ENCODE measurements at regions not wholly inside any gene's neighbourhood (a gene's known extent, or its start where the extent isn't known, plus 50 kb on each side); places are given as distances from the start of the nearest gene placed in this dataset.
"Not testable (repeated sequence)": the region's sequence is repeated elsewhere in the genome, so short reads cannot be mapped to it uniquely, and the experiment has no call there.

DNA sequence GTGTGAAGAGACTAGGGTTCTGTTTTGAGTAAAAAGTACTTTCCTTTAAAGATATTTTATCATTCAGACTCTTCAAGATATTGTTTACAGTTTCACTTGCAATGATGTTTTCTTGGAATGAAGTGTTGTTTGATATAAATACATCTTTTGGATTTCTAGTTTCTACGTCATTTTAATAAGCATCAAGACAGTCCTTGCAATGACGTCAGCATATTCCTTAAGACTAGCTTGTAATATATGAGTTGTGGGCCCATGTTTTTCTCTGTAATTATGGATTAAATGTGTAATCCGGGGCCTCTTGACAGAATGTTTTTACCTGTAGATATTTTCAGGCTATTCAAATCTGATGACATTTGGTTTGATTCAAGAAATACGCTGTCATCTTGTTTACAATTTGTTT is 66.1 kb downstream of the RBMX2 start:
- DNase-seq = no peak

DNA sequence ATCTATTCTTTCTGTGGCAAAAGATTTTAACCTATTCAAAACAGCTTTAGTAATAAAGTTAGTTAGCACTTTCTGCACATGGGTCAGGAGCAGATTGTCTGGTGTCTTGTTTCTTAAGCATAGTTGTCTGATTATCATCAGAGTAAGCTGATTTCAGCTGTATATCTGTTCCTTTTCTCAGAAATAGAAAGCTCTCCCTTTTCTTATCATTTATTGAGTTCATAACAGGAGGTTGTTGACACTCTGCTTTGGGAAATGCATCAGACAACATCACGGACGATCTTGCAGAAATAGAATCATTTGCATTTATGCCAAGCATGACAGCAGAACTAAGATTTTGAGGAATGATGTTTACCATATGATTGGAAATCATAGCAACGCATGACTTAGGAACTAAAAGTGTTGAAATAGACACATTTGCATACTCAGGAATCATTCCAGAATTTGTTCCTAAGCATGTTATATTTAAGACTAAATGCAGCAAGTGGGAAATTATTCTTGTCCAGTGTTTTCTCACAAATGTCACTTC is 66.7 kb downstream of the RBMX2 start:
- DNase-seq = no peak

DNA sequence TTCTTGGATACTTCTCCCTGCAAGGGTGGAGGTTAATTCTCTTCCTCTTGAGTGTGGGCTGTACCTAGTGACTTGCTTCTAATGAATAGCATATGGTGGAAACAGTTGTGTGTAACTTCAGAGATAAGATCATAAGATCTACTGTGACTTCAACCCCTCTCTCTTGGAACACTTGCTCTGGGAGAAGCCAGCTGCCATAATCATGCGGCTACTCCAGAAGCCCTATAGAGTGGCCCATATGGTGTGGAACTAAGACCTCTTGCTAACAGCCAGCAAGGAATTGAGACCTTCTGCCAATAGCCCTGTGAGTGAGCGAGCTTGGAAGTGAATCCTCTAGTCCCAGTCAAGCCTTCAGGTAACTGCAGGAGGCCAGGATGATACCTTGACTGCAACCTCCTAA is 81.1 kb downstream of the RBMX2 start:
- DNase-seq = no peak

DNA sequence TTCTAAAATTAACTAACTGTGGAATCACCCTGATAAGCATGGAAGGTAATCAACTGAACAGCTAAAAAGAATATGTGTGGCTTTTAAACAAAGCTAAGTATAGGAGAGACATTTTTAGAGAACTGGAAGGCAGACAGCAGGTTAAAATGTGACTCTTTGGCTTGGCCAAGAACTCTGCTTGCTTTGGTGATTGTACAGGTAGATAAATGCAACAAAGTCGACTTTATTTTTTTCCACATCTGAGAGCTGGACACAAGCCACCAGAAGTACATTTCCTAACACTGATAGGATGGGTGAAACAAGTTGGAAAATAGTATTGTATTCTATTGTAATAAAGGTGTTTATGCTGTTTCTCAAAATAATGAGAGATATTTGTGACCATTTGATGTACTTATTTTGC is 84.1 kb downstream of the RBMX2 start:
- DNase-seq = no peak

DNA sequence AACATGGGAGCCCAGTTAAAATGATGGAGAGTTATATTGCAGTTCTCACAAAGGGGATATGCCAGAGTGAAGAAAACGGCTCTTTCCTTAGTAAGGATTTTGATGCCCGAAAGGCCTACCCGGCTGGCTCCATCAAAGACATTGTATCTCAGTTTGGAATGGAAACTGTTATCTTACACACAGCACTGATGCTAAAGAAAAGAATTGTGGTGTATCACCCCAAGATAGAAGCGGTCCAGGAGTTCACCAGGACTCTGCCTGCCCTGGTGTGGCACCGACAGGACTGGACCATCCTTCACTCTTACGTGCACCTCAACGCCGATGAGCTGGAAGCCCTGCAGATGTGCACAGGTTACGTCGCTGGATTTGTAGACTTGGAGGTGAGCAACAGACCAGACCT is 93.7 kb downstream of the RBMX2 start:
- DNase-seq = not testable (repeated sequence)

DNA sequence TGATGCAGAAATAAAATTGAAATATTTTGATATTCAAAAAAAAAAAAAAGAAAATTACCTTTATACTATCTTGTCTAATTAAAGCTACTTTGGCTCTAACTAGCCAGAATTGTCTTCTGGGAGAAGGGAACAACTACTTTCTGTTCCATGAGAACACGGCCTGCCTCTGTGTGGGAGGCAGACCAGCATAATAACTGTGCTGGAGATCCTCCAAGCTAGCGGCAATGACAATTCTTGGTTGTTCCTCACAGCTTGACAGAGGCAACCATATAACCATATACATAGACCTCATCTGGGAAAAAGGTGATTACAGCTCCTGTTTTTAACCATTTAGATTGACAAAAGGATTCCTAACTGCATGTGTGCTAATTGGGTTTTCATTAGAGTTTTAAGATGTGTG is 95.7 kb downstream of the RBMX2 start:
- no peak for DNase-seq

DNA sequence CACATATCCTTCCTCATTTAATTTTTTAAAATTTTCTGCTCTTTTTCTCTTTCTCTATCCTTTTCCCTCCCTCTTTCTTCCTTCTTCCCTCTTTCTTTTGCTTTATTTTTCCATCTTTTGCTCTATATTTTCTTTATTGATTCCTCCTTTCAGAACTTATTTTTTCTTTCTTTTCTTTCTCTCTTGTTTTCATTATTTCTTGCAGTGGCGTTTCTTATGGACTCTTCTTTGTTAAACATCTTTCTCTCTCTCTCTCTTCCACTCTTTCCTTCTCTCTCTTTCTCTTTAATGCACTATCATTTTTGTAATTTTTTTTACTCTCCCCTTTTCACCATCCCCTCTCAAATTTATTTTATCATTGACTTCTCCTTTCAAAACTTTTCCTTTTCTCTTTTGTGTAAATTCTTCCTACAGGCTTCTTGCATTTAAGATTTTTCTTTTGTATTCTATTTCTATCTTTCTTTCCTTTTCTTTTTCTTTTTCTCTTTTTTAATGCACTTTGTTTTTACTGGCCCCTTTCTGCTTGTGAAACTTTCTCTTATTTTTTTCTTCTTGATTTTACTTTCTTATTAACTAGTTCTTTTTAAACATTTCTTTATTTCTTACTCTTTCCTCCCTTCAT is 97.0 kb downstream of the RBMX2 start:
- no peak for DNase-seq

DNA sequence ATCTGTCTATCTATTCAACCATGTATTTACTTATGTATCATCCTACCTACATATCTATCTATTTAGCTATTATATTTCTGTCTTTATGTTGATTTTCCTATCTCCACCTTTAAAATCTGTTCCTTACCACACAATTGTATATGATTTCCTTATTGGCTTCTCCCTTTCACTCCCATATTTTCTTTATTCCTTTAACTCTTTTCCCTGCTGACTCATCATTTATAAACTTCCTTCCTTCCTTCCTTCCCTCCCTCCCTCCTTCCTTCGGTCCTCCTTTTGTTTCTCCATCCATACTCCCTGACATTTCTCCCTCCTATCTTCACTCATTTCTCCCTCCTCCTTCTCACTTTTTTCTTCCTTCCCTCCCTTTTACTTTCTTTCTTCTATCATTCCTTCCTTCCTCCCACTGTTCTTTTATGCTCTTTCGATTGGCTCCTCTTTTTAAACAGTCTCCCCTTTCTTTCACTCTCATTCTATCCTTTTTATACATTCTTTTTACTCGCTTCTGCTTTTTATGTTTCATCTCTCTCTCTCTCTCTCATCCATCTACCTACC is 100.3 kb downstream of the RBMX2 start:
- DNase-seq = no peak

DNA sequence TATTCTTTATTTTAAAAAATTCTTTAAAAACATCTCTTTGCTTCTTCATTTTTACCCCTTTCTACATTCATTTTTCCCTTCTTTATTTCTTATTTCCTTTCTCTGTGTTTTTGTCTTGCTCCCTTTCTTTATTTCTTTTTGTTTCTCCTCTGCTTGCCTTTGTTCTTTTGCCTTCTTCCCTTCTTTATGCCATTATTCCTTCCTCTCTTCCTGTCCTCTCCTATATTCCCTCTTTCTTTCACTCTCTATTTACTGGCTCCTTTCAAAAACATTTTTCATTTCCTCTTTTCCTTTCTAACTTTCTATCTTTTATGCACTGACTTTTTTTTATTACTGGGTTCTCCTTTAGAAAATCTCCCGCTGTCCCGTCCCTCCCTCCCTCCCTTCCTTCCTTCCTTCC is 102.2 kb downstream of the RBMX2 start:
- DNase-seq = no peak

DNA sequence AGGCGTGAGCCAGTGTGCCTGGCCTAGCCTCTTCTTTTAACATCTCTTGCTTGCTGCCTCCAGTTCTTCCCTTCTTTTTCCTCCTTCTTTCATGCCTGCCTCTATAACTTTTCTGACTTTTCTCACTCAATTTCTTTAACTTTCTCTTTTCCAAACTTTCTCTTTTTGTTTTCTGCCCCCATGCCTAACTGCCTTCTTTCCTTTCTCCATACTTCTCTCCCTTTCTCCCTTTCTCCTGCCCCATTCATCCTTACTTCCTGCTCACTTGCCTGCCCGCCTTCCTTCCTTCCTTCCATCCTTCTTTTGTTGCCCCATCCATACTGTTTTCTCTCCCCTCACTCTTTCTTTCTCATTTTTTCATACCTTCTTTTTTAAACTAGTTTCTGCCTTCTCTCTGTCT is 105.2 kb downstream of the RBMX2 start:
- DNase-seq = no peak

DNA sequence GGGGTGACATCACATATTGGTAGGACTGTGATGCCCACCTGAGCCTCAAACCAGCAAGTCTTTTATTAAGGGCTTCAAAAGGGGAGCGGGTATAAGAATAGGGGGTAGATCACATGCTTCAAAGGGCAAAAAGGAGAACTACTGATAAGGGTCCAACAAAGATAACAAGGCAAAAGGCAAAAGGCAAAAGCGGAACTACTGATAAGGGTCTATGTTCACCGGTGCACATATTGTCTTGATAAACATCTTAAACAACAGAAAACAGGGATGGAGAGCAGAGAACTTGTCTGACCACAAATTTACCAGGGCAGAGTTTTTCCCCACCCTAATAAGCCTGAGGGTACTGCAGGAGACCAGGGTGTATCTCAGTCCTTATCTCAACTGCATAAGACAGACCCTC is 110.7 kb downstream of the RBMX2 start:
- DNase-seq = not testable (repeated sequence)

DNA sequence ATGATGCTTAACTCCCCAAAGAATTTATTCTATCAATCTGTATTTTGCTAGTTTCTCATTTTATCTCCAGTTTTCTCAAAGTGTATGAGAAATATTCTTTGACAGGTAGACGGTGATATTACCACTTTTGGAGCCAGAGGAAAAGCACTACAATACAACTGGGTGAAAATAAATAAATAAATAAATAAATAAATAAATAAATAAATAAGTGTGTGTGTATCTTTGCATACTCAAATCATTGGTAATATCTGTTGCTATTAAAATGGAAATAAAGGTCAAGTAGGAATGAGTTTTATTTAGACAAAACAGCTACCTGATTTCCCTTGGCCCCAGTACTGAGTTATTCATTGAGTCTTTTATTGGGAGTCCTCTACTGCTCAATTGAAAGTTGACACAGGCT is 114.3 kb downstream of the RBMX2 start:
- no peak for DNase-seq

DNA sequence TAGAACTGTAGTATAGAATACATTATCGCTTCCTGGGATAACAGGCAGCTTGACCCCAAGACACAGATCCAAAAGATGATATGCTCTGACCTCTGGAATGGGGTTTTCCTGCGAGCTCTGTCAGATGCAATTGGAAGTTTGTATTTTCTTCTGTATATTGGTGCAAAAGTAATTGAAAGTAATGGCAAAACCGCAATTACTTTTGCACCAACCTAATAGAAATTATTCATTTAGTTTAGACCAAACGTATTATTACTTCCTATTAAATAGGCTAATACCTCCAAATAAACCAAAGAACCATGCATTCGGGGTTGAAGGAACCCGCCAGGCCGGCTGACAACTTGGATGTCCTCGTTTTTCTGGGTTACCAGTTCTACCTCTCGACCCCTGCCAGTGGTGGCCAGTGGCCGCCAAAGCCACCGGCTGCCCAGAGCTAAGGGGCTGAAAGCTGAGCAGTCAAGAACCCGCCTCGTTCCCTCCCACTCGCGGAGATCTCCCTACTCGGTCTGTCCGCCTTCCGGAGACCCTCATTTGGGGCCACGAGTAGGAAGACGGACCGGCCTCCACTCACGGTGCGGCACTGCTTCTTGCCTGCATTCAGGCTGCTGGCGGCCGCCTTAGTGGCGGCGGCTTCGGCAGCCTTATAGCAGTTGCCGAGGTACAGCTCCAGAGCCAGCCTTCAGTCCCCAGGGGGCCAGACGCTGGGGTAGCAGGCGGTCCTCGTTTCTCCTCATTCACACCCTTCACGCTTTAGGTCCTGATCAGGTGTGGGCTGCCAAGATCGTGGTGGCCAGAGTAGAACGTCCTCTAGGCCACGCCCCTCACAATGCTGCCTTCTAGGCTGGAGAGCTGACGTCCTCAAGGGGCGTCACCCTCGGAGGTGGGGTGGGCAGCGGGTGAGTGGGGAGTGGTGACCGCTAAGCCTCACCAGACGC is 121.9 kb downstream of the RBMX2 start:
- no peak for DNase-seq

DNA sequence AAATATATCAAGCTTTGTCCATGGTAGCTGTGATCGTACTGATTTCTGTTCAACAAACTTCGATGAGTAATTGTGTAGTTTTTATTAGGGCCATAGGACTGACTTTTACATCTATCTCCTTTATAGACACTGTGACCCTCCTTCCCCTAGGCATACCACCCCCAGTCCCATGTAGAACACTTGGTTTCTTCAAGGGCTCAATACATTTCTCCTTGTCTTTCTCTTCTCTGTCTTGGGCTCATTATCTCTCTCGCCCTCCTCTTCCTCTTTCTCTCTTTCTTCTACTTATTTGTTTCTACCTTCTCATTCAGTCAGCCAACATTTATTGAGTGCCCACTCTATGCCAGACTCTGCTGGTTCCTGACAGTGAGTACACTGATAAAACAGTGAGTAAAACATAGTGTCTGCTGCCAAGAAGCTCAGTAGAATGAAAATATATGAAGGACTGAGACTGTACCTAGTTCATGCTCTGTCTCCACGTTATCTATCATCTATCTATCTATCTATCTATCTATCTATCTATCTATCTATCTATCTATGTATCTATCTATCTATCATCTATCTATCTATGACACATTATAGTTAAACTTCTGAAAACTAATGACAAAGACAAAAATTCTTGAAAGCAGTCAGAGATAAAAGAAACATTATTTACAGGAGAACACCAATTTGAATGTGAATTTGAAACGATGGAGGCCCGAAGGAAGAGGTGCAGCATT is 122.8 kb downstream of the RBMX2 start:
- DNase-seq = no peak

DNA sequence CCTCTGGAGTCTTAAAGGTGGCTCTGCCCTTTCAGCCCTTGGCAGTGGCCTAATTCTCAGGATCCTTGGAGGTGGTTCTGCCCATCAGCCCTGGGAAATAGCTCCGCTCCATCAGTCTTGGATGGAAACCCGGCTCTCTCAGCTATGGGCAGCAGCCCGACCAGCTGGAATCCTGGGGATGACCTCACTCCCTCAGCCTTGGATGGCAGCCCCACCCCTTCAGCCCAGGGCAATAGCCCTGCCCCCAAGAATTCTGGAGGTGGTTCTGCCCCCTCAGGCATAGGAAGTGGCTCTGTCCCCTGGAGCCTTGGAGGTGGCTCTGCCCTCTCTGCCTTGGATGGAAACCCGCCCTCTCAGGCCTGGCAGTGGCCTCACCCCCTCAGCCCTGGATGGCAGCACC is 127.7 kb downstream of the RBMX2 start:
- DNase-seq = no peak

DNA sequence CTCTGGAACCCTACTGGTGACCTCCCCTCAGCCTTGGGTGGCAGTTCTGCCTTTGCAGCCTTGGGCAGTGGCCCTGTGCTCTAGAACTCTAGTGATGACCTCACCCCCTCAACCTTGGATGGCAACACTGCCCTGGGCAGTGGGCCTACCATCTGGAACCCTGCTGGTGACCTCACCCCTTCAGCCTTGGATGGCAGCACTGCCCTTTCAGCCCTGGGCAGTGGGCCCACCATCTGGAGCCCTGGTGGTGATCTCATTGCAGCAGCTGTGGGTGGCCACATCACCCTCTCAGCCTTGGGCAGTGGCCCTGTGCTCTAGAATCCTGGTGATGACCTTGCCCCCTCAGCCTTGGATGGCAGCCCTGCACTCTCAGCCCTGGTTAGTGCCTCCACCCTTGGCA is 129.3 kb downstream of the RBMX2 start:
- no peak for DNase-seq

DNA sequence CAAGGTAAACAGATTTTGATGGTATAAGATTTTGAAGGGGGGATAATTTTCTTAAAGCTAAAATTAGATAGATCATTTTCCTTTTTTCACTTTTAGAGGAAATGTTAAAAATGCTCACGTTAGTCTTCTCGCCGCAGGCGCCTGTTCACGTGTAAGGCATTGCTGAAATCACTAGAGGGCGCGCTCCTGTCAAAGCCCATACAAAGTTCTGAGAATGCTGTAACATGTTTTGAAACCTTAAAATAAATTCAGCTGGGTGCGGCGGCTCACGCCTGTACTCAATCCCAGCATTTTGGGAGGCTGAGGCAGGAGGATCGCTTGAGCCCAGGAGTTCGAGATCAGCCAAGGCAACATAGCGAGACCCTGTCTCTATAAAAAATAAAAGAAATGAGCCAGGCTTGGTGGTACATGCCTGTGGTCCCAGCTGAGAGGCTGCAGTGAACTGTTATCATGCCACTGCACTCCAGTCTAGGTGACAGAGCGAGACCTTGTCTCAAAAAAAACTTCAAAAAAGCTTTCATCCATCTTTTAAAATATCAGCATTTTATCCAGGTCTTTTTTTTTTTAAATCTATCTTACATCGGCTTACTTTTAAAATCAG is 138.0 kb downstream of the RBMX2 start:
- DNase-seq = peak; percentile 17

DNA sequence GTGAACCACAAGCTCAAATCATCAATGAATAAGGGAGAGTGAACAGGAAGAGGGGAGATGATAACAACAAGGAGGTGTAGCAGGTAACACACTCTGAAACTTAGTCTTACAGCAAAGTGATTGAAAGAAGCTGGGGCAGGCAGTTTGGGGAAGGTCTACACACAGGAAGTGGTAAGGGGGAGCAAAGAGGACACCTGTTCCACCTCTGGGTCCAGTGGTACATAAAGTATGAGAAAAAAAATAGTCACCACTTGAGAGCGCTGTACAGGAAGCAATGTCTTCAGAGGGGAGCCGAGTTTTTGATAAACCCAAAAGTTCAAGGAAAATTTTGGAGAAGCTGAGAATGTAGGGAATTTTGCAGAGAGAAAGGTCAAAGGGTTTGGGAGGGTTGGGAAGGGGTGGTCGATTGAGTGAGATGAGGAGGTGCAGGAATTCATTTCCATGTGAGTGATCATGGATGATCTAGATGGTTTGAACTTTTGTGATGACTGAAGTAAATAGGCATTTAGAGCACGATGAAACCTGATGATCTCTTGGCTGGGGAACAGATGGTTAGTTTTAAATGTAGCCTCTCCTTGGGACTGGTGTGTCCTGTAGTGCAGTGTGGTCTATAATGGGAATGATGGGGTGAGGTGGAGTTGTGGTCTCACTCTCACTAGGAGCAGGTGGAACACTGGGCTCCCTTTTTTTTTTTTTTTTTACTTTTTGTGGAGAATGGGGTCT is 142.0 kb downstream of the RBMX2 start:
- no peak for DNase-seq

DNA sequence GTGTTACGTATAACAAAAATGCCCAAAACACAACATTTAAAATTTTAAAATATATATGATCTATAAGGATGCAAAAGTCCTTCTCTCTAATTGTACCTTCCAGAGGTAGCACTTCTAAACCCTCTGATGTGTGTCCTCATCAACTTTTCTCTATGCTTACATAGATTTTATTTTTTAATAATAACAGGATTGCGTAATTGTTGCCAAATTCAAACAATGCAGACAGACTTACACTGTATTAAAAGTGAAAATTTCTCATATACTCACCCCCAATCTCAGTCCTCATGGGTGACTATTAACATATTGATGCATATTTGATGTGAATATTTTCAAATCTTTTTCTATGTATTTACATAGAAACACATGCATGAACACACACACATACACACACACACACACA is 144.0 kb downstream of the RBMX2 start:
- DNase-seq = no peak

DNA sequence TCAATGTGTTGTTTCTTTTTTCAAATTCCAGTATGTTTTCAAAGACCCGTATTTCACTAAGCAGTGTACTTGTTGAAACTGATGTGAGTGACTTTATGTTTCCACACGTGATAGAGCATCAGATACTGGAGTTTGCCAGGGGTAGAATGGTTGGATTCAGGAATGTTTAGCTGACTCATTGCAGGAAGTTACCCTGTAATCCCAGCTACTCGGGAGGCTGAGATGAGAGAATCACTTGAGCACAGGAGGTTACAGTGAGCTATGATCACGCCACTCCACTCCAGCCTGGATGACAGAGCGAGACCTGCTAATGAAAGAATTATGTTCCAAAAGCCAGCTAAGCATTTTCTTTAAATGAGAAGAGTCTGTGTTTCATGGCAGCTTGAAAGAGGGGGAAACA is 147.6 kb downstream of the RBMX2 start:
- not testable (repeated sequence) for DNase-seq

DNA sequence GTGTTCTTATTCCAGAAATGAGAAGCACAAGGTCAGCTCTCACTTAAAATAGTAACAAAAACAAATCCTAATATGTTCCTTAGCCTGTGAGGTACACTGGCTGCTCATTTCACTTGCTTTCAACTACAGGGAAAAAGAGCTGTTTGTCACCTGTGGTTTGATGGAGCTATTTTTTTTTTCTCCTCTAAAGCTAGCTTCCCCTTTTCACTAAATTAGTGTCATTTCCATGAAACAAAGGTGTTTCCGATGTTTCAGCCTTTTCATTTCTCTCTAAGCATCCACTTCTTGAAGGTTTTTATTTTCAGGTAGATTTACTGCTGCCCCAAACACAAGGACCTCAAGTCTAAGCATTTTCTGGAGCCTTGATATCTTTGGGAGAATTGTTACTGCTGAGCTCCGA is 148.6 kb downstream of the RBMX2 start:
- no peak for DNase-seq

DNA sequence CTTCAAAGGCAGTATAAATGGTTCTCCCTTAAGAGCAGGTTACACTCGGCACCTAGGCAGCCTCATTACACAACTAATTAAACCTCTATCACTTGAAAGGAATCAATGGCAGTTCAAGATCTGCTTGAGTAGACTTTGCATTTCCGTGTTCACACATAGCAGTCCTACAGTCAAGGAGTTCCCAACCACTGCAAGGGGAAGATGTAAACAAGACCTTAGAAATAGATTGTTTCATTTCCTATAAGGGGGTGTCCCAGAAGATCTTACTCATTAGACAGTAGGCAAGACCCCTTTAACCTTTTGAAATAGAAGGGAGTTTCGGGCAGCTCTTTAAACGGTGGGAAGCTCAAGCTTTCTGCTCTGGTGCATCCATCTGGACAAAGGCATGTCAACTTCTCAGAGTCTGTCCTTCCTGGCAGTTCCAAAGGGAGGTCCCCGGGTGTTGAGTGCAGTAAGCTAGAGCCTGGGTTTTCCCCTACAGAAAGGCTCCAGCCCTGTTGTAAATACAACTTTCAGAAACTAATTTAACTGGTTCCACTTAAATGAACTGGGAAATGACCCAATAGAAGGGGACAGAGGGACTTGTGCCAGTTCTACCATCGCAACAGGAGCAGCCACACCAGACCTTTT is 150.8 kb downstream of the RBMX2 start:
- DNase-seq = no peak

Measured in 8988T (cell line).